RKO (cell line): ENCODE measurements at regions not wholly inside any gene's neighbourhood (a gene's known extent, or its start where the extent isn't known, plus 50 kb on each side); places are given as distances from the start of the nearest gene placed in this dataset.
"Not testable (repeated sequence)": the region's sequence is repeated elsewhere in the genome, so short reads cannot be mapped to it uniquely, and the experiment has no call there.

Experiments used
- DNase-seq: peaks from one replicate; pipeline ENCODE4 v3.0.0-alpha.2; 2016; ENCODE audit warnings: low spot score

GRCh38 chr1:104163912-104164476 lies 414.3 kb downstream of the AMY1C start:
- DNase-seq, result peak; percentile 23

- DNase-seq, result no peak
Measured at GRCh38 chr1:104172243-104172681, 422.6 kb downstream of the AMY1C start.

- DNase-seq, result no peak
Measured at GRCh38 chr1:104182251-104182650, 432.6 kb downstream of the AMY1C start.

GRCh38 chr1:104189207-104189606 lies 439.5 kb downstream of the AMY1C start:
- DNase-seq, result no peak

GRCh38 chr1:104190821-104191220 lies 441.1 kb downstream of the AMY1C start:
- no peak for DNase-seq

GRCh38 chr1:104195395-104195794 lies 445.7 kb downstream of the AMY1C start:
- peak; percentile 87 for DNase-seq

- DNase-seq, result no peak
Measured at GRCh38 chr1:104196136-104196535, 446.4 kb downstream of the AMY1C start.

GRCh38 chr1:104197516-104197915 lies 447.8 kb downstream of the AMY1C start:
- no peak for DNase-seq

GRCh38 chr1:104212239-104212638 lies 462.5 kb downstream of the AMY1C start:
- no peak for DNase-seq

- not testable (repeated sequence) for DNase-seq
Measured at GRCh38 chr1:104217395-104217986, 467.8 kb downstream of the AMY1C start.

- no peak for DNase-seq
Measured at GRCh38 chr1:104229860-104230259, 480.2 kb downstream of the AMY1C start.

- no peak for DNase-seq
Measured at GRCh38 chr1:104231676-104232075, 482.0 kb downstream of the AMY1C start.

GRCh38 chr1:104235141-104235540 lies 485.4 kb downstream of the AMY1C start:
- no peak for DNase-seq

GRCh38 chr1:104238991-104239390 lies 489.3 kb downstream of the AMY1C start:
- DNase-seq, result no peak

- no peak for DNase-seq
Measured at GRCh38 chr1:104248385-104248784, 498.7 kb downstream of the AMY1C start.

GRCh38 chr1:104259481-104259880 lies 509.8 kb downstream of the AMY1C start:
- no peak for DNase-seq

- DNase-seq, result not testable (repeated sequence)
Measured at GRCh38 chr1:104263110-104263509, 513.4 kb downstream of the AMY1C start.

GRCh38 chr1:104264521-104264920 lies 514.8 kb downstream of the AMY1C start:
- peak; percentile 45 for DNase-seq

- no peak for DNase-seq
Measured at GRCh38 chr1:104265163-104265562, 515.5 kb downstream of the AMY1C start.

- DNase-seq, result no peak
Measured at GRCh38 chr1:104266612-104267011, 516.9 kb downstream of the AMY1C start.

- not testable (repeated sequence) for DNase-seq
Measured at GRCh38 chr1:104288322-104288721, 538.6 kb downstream of the AMY1C start.

GRCh38 chr1:104291156-104291555 lies 541.5 kb downstream of the AMY1C start:
- DNase-seq, result no peak

- DNase-seq, result no peak
Measured at GRCh38 chr1:104294259-104294658, 544.6 kb downstream of the AMY1C start.

- DNase-seq, result no peak
Measured at GRCh38 chr1:104295511-104295910, 545.8 kb downstream of the AMY1C start.
